22Rv1 (cell line): ENCODE measurements at regions not wholly inside any gene's neighbourhood (a gene's known extent, or its start where the extent isn't known, plus 50 kb on each side); places are given as distances from the start of the nearest gene placed in this dataset.
"Not testable (repeated sequence)": the region's sequence is repeated elsewhere in the genome, so short reads cannot be mapped to it uniquely, and the experiment has no call there.

Experiments
- H3K27ac ChIP-seq: fragments of 450-650 bp; 2 replicates; pipeline ENCODE4 v1.5.1; 2017
- CTCF ChIP-seq: fragments of 450-650 bp; IDR thresholded peaks from 2 replicates; pipeline ENCODE4 v1.5.1; 2017; ENCODE audit warnings: mild to moderate bottlenecking
- ZFX ChIP-seq: fragments of 450-650 bp; IDR thresholded peaks from 2 replicates; pipeline ENCODE4 v1.6.1; 2017; ENCODE audit warnings: antibody characterized with exemption, borderline replicate concordance

GRCh38 chr13:89401264-89401675, 1730.1 kb downstream of the SLITRK5 start:
- H3K27ac ChIP-seq = no peak overlapping the region
- no peak for TF ChIP-seq ZFX
- no peak for TF ChIP-seq CTCF

GRCh38 chr13:89402211-89402610, 1731.0 kb downstream of the SLITRK5 start:
- TF ChIP-seq CTCF (no peak), ZFX (no peak)
- H3K27ac ChIP-seq = no peak overlapping the region

GRCh38 chr13:89406096-89406495, 1734.9 kb downstream of the SLITRK5 start:
- H3K27ac ChIP-seq = not testable (repeated sequence)

GRCh38 chr13:89407357-89407756, 1736.2 kb downstream of the SLITRK5 start:
- TF ChIP-seq CTCF (no peak), ZFX (no peak)
- no peak overlapping the region for H3K27ac ChIP-seq

GRCh38 chr13:89432997-89433396, 1761.8 kb downstream of the SLITRK5 start:
- no peak overlapping the region for H3K27ac ChIP-seq
- no peak for TF ChIP-seq CTCF
- TF ChIP-seq ZFX = no peak

- peak; percentile 23; the same call in 1 of the 2 replicates for TF ChIP-seq CTCF
- not testable (repeated sequence) for H3K27ac ChIP-seq
Observed at GRCh38 chr13:89434624-89435023, 1763.5 kb downstream of the SLITRK5 start.

GRCh38 chr13:89454681-89455080, 1783.5 kb downstream of the SLITRK5 start:
- no peak for TF ChIP-seq CTCF
- TF ChIP-seq ZFX = no peak
- H3K27ac ChIP-seq = no peak overlapping the region

GRCh38 chr13:89455225-89455624, 1784.1 kb downstream of the SLITRK5 start:
- no peak overlapping the region for H3K27ac ChIP-seq
- TF ChIP-seq ZFX (no peak), CTCF (no peak)
